WERI-Rb-1 (cell line): ENCODE measurements at regions not wholly inside any gene's neighbourhood (a gene's known extent, or its start where the extent isn't known, plus 50 kb on each side); places are given as distances from the start of the nearest gene placed in this dataset.

Experiments
- DNase-seq: peaks from one replicate; pipeline ENCODE4 v3.0.0-alpha.2; 2020
- H3K27ac ChIP-seq: fragments of 250-450 bp; sonication (Bioruptor Pico); 2 replicates; pipeline ENCODE4 v1.5.1; 2020; ENCODE audit warnings: mild to moderate bottlenecking, moderate library complexity
- H3K27me3 ChIP-seq: fragments of 250-450 bp; sonication (Bioruptor Pico); 2 replicates; pipeline ENCODE4 v1.5.1; 2021; ENCODE audit warnings: mild to moderate bottlenecking, low read depth, moderate library complexity; ENCODE audit not compliant: insufficient read depth, severe bottlenecking
- H3K36me3 ChIP-seq: fragments of 250-450 bp; sonication (Bioruptor Pico); 2 replicates; pipeline ENCODE4 v1.5.1; 2020; ENCODE audit warnings: mild to moderate bottlenecking, moderate library complexity
- H3K4me3 ChIP-seq: 2 replicates; pipeline ENCODE4 v1.5.1; 2011; ENCODE audit warnings: low read depth, mild to moderate bottlenecking, control low read depth, low read length
- H3K9me3 ChIP-seq: fragments of 250-450 bp; sonication (Bioruptor Pico); 2 replicates; pipeline ENCODE4 v1.5.1; 2021; ENCODE audit warnings: mild to moderate bottlenecking, moderate library complexity; ENCODE audit not compliant: severe bottlenecking
- CTCF ChIP-seq: IDR thresholded peaks from 2 replicates; pipeline ENCODE4 v1.5.1; 2011; ENCODE audit warnings: low read depth, mild to moderate bottlenecking, control low read depth, inconsistent platforms, low read length

GRCh38 chr4:11002961-11003360 lies 318.4 kb upstream of the CLNK start:
- no peak overlapping the region for H3K4me3 ChIP-seq
- DNase-seq, result no peak

GRCh38 chr4:10998846-10999245 lies 314.3 kb upstream of the CLNK start:
- Histone ChIP-seq H3K27me3 (no peaks in the 10 kb centered on the region), H3K27ac (no peak overlapping the region), H3K36me3 (no peaks in the 10 kb centered on the region), H3K9me3 (no peaks in the 10 kb centered on the region), H3K4me3 (no peak overlapping the region)
- DNase-seq, result no peak
- no peak for TF ChIP-seq CTCF

More at GRCh38 chr4:11002961-11003360, 318.4 kb upstream of the CLNK start:
- Histone ChIP-seq H3K27ac (no peak overlapping the region), H3K9me3 (no peaks in the 10 kb centered on the region), H3K36me3 (no peaks in the 10 kb centered on the region), H3K27me3 (no peaks in the 10 kb centered on the region)
- TF ChIP-seq CTCF, result no peak

DNA sequence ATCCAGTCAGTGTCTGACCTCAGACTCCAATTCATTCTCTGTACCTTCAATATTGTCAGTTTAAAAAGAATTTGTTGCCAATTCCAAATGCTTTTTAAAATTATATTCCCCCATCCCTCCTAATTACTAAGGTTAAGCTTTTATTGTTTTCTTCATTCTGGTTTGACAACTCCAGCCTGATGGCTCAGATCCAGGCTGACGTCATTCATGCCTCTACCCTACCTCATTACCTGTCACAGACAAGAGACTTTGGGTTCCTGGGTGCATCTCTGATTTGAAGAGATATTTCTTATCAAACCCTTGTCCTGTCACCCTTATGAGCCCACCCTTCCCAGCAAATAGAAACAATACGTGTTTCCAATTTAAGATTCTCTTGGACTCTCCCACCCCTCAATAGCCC lies 300.2 kb upstream of the CLNK start:
- TF ChIP-seq CTCF, result no peak
- no peaks in the 10 kb centered on the region for H3K27me3 ChIP-seq
- H3K27ac ChIP-seq, result no peak overlapping the region
- no peak for DNase-seq
- H3K36me3 ChIP-seq, result no peaks in the 10 kb centered on the region
- no peak overlapping the region for H3K4me3 ChIP-seq
- H3K9me3 ChIP-seq, result no peaks in the 10 kb centered on the region

GRCh38 chr4:10983885-10984640 lies 299.5 kb upstream of the CLNK start:
- Histone ChIP-seq H3K27me3 (no peaks in the 10 kb centered on the region), H3K4me3 (no peak overlapping the region), H3K27ac (no peak overlapping the region), H3K36me3 (no peaks in the 10 kb centered on the region), H3K9me3 (no peaks in the 10 kb centered on the region)
- no peak for DNase-seq
- no peak for TF ChIP-seq CTCF

DNA sequence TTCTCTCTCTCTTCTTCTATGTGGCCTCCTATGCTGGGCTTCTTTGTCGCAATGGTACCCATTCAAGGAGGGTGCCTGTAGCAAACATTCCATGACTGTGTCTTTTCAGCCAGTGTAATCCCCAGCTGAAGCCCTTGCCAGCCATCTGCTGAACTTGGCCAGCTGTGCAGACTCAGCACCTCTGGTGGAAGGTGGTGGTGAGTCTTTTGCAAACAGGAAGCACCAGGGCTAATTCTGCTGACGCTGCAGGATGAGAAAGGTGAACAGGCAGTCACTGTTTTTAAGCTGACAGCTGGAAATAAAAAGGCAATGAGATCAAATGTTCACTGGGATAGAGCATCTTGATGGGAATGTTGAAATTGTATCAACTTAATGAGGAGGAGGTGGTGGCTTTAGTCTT lies 298.7 kb upstream of the CLNK start:
- no peaks in the 10 kb centered on the region for H3K36me3 ChIP-seq
- H3K27ac ChIP-seq, result no peak overlapping the region
- no peak for DNase-seq
- H3K9me3 ChIP-seq, result no peaks in the 10 kb centered on the region
- H3K27me3 ChIP-seq, result no peaks in the 10 kb centered on the region
- TF ChIP-seq CTCF, result no peak
- H3K4me3 ChIP-seq, result no peak overlapping the region

- H3K36me3 ChIP-seq, result no peaks in the 10 kb centered on the region
- TF ChIP-seq CTCF, result no peak
- H3K9me3 ChIP-seq, result no peaks in the 10 kb centered on the region
- peaks cover 1% of the 10 kb centered on the region for H3K27me3 ChIP-seq
- H3K4me3 ChIP-seq, result no peak overlapping the region
- no peak for DNase-seq
- no peak overlapping the region for H3K27ac ChIP-seq
Observed at GRCh38 chr4:10982305-10982704, 297.7 kb upstream of the CLNK start.
